ENCODE measurements at regions not wholly inside any gene's neighbourhood (a gene's known extent, or its start where the extent isn't known, plus 50 kb on each side); places are given as distances from the start of the nearest gene placed in this dataset.
"Not testable (repeated sequence)": the region's sequence is repeated elsewhere in the genome, so short reads cannot be mapped to it uniquely, and the experiment has no call there.

DNA sequence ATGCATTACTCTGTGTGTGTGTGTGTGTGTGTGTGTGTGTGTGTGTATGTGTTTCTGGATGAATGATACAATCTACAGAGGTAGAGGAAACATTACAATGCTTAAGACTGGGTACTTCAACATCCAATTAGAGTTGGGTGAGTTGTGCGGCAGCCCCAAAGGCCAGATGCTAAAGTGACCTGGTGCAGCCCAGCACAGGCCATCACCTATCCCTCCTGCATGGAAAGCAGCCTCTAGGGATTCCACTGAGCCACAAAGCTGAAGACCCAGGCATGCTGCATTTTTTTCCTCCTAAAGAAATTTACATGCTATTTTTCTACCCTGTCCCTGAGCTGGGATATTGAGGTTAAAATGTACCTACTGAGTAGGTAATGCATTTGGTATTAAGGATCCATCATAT lies 79.1 kb upstream of the ETAA1 start:
- DNase-seq, result no peak

DNA sequence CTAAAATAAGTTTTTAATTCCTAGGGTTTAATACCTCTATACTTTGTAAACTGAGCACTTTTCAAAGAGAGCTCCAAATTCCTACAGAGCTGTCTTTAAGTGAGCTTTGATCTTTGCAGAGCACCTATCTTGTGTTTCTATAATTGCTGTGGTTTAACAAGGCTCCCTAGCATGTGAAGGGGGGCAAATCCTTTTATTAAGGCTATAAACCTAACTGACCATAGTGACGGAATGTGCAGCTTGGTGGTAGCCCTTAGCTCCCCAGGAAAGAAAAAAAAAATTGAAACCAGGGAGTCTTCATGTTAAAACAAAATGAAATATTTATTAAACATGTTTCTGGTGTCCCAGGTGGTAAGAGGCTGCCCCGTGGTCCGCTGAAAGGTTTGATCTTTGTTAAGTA lies 78.6 kb upstream of the ETAA1 start:
- DNase-seq, result no peak

DNA sequence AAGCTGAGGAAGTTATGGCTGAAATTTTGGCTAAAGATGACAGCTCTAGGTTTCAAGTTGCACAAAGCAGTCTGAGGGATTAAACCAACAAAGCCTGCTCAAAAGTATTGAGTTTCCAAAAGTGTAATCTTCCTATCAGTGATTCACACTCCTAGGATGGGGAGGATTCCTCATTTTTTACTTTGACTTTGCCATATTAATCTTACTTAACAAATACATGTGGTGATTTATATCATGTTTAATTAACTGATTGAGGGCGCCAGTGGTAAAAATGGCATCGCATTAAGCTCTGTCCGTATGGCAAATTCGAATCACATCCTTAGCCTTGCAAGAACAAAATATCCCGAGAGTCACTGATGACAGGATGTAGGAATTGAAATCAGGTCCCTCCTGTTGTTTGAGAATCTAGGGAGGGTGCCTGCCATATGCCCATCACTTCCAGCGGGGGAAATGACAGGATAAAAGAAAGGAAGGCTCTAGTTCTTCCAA lies 78.1 kb upstream of the ETAA1 start:
- no peak for DNase-seq

DNA sequence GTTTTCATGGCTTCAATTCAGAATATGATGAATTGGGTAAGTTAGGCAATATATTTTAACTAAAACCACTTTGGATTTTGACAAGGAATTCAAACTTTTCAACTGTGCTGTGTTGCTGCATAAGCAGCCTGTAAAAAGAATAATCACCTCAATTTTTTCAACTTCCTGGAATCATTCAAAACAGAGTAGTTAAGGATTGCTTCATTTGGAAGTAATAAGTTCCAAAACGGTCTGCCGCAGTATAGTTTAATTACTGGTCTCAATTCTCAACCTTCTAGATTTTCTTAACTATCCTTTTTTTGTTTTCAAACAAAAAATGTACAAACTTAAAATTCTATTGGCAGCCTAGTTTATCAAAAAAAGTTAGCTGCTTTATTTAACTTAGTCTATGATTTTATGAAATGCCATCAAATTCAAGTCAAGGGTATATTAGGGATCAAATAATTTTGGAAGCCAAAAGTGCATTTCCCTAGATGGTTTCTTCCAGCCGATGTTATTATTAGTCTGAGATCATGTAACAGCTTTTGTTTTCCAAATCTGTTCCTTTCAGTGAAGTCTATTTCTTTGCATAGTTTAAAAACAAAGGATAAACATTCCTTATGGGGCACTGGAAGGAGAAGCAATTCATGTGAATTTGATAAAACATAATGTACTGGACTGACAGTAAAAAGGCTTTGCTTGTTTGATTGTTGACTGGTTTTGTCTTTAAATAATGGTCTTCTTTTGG lies 76.1 kb upstream of the ETAA1 start:
- DNase-seq, result no peak

DNA sequence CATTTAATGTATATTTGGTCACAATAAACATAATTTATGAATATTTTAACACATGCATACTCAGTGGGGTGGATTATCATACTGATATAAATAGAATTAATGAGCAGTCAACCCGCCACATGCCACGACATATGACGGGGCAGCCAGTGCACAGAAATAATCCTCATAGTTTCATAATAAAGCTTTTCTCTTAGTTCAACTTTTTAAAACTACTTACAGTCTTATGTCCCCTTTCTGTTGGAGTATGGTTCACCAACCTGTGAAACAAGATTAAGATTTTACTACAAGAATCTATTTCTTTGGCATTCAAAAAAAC lies 75.6 kb upstream of the ETAA1 start:
- no peak for DNase-seq

DNA sequence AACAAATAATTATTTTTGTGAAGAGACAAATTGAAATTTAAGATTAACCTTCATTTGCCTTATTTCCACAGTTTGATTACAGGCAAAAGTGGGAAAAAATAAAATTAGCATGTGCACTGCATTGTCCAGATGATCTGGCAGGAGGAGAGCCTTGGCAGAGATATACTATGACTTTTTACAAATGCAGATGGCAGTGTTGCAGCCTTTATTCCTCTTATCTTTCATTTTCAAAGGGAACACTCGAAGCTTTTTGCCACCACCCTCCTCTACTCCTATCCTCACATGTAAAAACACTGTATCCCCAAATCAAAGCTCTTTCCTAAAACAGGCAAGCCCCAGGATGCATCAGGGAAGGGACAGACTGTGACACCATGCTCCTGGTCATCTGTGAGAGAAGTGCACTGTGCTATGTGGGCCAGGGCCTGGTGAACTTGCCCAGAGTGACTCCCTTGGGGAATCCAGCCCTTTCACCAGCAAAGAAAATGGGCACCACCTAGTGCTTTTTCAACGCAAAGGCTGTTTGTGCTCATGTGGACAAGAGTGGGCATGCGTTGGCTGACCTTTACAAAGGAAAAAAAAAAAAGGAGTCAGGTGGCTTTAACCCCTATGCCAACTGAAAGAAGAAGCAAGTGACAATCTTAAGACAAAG lies 74.7 kb upstream of the ETAA1 start:
- DNase-seq, result no peak

DNA sequence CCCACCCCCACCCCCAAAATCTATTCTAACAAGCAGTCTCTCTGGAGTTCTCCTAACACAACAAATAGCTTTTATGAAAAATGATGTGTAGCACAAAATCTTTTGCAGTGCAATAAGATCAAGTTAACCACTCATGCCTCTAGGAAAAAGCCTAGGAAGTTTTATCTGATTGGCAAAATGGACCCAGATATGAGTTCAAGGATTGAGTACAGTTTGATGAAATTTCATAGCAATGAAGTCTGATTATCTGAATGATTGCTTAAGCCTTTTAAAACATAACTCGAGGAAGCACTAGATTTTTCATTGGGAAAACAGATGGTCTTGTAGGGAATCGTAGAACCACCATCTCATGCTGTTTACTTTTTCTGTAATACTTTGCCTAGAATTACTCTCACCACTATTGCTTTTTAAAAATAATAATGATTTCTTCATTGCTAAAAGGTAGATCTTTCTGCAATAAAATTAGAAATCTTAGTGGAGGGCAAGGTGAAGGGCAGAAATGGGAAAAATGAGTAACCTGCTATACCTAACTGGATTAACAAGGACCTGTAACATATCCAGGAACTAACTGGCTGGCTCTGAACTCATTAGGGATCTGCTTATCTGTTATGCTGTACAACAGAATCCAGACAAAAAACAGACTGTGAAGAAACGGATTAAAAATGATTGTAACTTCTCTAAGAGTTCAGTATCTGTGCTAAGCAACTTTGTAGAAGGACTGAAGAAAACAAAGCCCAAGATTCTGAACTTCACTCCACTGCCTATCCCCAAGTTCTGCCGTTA lies 73.7 kb upstream of the ETAA1 start:
- no peak for DNase-seq

DNA sequence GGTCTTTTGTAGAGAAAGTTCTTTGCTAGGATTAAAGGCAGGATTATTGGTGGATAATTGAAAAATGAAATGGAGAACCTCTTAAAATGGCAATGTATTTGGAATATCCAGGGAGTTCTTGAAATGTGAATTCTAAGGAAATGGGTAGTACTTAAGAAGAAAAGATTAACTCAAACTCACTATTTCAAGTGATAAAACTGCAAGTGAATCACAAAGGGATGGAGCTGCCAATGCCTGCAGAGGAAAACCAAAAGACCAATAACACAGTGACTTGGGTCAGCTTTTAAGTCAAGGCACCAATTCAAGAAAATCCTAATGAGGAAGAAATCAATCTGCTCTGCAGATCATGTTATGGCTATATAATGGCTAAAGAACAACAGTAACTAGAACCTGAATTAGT lies 67.6 kb upstream of the ETAA1 start:
- no peak for DNase-seq

DNA sequence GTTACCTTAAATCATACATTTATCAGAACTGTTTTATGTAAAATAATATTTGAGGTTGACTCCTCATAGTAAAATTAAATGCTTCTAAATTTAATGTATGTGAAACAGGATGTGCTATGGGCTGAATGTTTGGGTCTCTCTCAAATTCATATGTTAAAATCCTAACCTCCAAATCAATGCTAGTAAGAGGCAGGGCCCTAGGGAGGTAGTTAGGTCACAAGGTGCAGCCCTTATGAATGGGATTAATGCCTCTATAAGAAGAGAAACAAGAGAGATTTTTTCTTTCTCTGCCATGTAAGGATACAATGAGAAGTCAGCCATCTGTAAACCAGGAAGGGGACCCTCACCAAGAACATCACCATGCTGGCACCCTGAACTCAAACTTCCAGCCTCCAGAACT lies 67.2 kb upstream of the ETAA1 start:
- no peak for DNase-seq

DNA sequence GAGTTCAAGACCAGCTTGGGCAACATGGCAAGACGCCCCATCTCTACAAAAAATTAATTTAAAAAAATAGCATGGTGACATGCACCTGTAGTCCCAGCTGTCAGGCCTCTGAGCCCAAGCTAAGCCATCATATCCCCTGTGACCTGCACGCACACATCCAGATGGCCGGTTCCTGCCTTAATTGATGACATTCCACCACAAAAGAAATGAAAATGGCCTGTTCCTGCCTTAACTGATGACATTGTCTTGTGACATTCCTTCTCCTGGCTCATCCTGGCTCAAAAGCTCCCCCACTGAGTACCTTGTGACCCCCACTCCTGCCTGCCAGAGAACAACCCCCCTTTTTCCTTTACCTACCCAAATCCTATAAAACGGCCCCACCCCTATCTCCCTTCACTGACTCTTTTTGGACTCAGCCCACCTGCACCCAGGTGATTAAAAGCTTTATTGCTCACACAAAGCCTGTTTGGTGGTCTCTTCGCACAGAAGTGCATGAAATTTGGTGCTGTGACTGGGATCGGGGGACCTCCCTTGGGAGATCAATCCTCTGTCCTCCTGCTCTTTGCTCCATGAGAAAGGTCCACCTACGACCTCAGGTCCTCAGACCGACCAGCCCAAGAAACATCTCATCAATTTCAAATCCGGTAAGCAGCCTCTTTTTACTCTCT lies 65.6 kb upstream of the ETAA1 start:
- not testable (repeated sequence) for DNase-seq

DNA sequence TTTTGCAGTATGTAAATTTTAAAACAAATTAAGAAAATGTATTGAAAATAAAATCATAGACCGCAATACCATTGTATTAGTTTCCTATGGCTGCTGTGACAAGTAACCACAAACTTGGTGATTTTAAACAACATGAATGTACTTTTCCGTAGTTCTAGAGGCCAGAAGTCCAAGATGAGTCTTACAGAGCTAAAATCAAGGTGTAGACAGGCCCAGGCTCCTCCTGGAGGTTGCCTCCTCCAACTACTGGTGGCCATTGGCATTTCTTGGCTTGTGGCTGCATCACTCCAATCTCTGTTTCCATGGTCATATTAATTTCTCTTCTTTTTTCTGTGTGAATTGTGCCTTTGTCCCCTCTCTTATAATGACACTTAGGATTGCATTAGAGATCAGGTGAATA lies 59.2 kb upstream of the ETAA1 start:
- no peak for DNase-seq

DNA sequence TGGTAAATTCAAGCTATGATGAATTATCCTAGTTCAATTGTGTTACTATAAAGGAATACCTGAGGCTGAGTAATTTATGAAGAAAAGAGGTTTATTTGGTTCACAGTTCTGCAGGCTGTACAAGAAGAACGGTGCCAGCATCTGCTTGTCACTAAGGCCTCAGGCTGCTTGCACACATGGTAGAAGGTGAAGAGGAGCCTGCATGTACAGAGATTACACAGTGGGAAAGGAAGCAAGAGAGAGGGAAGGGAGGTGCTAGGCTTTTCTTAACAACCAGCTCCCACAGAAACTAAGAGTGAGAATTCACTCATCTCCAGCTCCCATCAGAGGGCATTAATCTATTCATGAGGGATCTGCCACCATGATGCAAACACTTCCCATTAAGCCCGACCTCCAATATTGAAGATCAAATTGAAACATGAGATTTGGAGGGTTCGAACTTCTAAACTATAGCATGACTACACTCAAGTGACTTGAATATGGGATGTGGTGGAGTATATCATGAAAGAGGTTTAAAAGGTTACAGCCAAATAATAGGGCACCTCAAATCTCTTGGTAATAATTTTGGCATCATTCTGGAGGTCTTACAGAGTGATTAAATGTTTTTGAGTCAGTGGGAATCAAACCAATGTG lies 58.4 kb upstream of the ETAA1 start:
- no peak for DNase-seq

DNA sequence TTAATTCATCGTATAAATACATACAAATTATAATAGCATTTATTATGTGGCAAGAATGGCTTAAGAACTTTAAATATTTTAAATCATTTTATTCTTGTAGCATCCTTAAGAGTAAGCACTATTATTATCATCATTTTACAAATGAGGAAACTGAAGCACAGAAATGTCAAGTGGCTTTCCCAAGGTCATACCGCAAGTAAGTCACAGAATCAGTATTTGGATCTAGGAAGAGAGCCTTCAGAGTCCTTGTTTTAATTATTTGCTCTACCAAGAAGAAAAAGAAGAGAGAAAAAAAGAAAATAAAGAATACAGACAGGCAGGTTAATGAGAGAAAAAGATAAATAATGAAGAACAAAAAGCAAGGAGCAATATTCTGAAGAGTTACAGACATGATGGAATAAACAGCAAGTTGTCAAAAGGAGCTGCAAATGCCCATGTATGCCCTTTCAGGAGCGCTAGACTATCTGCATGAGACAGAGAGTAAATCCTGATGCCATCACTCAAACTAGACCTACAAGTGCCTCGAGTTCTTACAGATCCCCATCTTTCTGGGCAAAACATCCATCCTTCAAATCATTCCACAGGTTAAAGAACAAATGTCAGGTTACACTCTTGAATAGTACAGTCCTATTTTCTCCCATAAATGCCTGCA lies 57.8 kb upstream of the ETAA1 start:
- DNase-seq, result no peak

DNA sequence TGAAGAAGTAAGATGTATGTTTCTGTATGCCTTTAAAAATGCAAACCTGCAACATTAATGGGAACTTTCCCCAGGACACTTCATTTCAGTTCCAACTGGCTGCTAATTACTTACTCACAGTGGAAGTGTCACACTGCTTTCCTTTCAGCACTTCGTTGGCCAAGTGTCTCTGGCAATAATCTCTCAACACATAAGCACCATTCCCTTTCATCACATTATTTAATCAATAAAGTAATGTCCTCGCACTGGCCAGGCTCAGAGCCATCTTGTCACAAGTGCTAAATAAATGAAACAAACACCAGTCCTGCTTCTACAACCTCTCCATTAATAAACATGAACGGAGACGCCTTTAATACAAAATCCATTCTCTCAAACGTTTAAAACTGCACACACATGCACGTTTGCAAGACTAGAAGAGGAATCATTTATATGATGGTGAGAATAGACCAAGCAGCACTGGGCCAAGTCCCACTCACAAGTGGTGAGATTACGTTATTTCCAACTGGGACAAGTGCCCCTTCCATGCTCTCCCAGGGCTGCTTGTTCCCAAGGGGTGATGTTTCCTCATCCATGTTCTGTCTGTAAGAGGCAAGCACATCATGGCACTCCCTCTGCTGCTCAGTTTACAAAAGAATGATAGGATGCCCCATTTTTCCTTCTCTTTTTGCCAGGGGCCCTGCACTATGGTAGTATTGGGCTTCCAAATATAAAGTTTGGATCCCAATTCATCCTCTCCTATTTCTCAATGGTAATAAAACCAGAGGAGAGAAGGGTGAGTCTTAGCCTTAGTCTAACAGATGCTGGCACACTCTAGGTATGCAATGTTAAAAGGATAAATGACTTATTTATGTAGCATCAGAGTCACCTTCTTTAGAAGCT lies 56.8 kb upstream of the ETAA1 start:
- no peak for DNase-seq

DNA sequence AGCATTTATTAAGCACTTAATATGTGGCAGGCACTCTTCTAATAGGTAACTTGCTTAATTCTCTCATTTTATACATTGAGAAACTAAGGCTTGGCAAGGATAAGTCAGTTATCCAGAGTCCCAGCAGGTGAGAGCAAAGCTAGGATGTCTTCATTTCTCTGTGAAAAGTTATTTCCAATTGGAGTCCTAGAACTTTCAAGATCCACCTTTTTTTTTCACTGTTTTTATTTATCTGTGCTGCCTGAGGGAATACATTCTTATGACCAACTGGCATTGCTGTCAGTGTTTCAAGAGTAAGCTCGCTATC lies 56.2 kb upstream of the ETAA1 start:
- DNase-seq, result no peak

DNA sequence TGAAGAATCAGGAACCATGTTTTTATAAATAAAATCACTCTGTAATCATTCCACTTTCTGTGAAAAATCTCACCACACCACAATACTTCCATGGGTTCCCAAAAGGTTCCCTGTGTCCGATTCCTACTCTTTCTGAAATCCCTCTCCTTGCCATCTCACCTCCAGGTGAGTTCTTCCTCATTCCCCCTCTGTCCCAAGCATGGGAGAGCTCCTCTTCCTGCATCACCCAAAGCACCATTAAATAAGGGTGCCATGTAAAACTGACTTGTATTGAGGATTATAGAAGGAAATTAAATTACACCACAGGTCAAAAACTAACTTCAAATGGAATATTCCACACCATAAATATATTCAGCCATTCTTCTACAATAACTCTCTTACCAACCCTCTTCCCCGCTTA lies 55.8 kb upstream of the ETAA1 start:
- DNase-seq, result no peak

DNA sequence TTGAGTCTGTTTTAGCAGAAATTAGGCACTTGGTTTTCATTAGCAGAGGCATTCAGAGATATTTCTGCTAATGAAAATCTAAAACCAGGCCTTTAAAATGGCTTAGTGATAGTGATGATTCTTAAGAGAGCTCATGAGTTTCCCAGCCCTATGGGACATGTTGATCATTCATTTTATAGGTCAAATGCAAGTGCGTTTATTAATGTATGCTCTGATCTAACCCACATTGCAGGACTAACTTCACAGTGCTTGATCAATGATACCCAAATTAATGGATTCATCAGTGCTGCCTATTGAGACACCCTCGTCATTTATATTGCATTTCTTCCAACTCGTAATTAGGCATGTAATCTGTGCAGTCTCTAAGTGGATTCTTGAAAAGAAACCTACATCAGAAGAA lies 54.7 kb upstream of the ETAA1 start:
- DNase-seq, result no peak

DNA sequence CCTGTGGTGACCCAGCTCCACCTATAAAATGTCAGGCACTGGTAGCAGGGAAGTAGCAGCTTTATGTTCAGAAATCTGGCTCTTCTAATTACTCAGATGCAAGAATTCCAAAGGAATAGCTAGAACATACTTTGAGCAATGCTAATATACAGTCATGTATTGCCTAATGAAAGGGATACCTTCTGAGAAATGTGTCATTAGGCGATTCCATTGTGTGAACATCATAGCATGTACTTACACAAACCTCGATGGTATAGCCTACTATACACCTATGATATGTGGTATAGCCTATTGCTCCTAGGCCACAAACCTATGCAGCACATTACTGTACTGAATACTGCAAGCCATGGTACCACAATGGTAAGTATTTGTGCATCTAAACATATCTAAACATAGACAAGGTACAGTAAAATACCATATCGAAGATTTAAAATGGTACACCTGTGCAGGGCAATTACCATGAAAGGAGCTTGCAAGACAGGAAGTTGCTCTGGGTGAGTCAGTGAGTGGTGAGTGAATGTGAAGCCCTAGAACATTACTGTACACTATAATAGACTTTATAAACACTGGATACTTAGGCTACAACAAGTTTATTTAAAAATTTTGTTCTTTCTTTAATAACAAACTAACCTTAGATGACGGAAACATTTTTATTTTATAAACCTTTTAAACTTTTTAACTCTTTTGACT lies 50.3 kb upstream of the ETAA1 start:
- no peak for DNase-seq

Measured in right hindlimb (tissue), 1 donor.